ENCODE measurements at regions not wholly inside any gene's neighbourhood (a gene's known extent, or its start where the extent isn't known, plus 50 kb on each side); places are given as distances from the start of the nearest gene placed in this dataset.

DNA sequence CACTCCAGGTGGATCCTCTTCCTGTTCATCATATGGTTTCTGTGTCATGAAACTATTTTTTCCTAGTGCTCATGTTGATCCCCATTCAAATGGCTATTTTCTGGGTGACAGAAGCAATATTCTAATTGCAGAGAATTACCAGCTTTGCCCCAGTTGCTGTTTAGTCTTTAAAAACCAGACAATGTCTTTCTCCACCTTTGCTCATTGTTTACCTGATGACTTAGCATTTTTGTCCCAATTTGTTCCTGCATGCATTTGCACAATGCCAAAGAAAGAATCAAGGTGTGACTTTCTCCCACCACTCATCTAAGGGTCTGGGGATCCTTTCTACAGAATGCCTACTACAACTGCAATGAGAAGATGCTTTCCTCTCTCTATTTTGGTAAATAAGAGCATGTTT is 439.9 kb upstream of the MAF start:
- DNase-seq (ENCODE audit: low read depth, low spot score), result no peak
- H3K9me3 ChIP-seq (replicated peaks; ENCODE audit: control insufficient read depth, insufficient read depth, low read length), result no peaks in the 10 kb centered on the region
- no peaks in the 10 kb centered on the region for H4K20me1 ChIP-seq (replicated peaks; ENCODE audit: control insufficient read depth, extremely low read depth, insufficient read depth, low read length)
- no peaks in the 10 kb centered on the region for H3K9me1 ChIP-seq (replicated peaks; ENCODE audit: control insufficient read depth, extremely low read depth, insufficient read depth, low read length)
- H3K4me2 ChIP-seq (ENCODE audit: insufficient read depth, low read length), result no peak overlapping the region
- POLR2A ChIA-PET, result no interaction called here
- TF ChIP-seq, protein P1, sequence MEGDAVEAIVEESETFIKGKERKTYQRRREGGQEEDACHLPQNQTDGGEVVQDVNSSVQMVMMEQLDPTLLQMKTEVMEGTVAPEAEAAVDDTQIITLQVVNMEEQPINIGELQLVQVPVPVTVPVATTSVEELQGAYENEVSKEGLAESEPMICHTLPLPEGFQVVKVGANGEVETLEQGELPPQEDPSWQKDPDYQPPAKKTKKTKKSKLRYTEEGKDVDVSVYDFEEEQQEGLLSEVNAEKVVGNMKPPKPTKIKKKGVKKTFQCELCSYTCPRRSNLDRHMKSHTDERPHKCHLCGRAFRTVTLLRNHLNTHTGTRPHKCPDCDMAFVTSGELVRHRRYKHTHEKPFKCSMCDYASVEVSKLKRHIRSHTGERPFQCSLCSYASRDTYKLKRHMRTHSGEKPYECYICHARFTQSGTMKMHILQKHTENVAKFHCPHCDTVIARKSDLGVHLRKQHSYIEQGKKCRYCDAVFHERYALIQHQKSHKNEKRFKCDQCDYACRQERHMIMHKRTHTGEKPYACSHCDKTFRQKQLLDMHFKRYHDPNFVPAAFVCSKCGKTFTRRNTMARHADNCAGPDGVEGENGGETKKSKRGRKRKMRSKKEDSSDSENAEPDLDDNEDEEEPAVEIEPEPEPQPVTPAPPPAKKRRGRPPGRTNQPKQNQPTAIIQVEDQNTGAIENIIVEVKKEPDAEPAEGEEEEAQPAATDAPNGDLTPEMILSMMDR (IDR thresholded peaks at IDR 0.05; ENCODE audit: extremely low read depth in 1 of 2, insufficient read depth in 1 of 2, low read depth in 1 of 2, low read length in 2 of 2), result no peak
- TF ChIP-seq, protein P2, sequence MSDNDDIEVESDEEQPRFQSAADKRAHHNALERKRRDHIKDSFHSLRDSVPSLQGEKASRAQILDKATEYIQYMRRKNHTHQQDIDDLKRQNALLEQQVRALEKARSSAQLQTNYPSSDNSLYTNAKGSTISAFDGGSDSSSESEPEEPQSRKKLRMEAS (IDR thresholded peaks at IDR 0.05; ENCODE audit: insufficient read depth, insufficient read length), result no peak
- TF ChIP-seq POLR2A (IDR thresholded peaks at IDR 0.05; ENCODE audit: low read depth, low read length) (no peak), EZH2 (IDR thresholded peaks at IDR 0.05; ENCODE audit: borderline replicate concordance, low read depth, low read length, severe bottlenecking) (no peak), GATA2 (IDR thresholded peaks at IDR 0.05; ENCODE audit: insufficient read depth, insufficient read length, low read depth, low read length) (no peak), MYC (IDR thresholded peaks at IDR 0.05; ENCODE audit: low read depth, low read length) (no peak), FOS (IDR thresholded peaks at IDR 0.05; ENCODE audit: borderline replicate concordance, insufficient read depth, low read length) (no peak), JUN (IDR thresholded peaks at IDR 0.05; ENCODE audit: borderline replicate concordance, insufficient read depth, insufficient read length, low read depth) (no peak), POLR2AphosphoS5 (IDR thresholded peaks at IDR 0.05; ENCODE audit: insufficient read depth, low read depth, low read length) (no peak)
- dilution Hi-C loops (cut with MboI; ENCODE audit: extremely low pct_ligation_motif_present, low sequenced_read_pairs) (no loop called here), intact Hi-C loops (cut with micrococcal nuclease) (no loop called here)
- H3K4me3 ChIP-seq (replicated peaks in 1 of 3; ENCODE audit: insufficient read depth in 1 of 3, low read depth in 1 of 3, low read length in 3 of 3), result no peak overlapping the region
- H3K27ac ChIP-seq (ENCODE audit: insufficient read depth, low read depth, low read length), result no peak overlapping the region
- no peak overlapping the region for H3K9ac ChIP-seq (replicated peaks; ENCODE audit: extremely low read depth, insufficient read depth, low read length)
- no peak overlapping the region for H2AFZ ChIP-seq (ENCODE audit: low read depth, low read length)
- H3K79me2 ChIP-seq (ENCODE audit: control insufficient read depth, insufficient read depth, low read length), result no peaks in the 10 kb centered on the region
- no peak for FAIRE-seq
- no peaks in the 10 kb centered on the region for H3K36me3 ChIP-seq (ENCODE audit: control insufficient read depth in 2 of 2, extremely low read depth in 1 of 2, insufficient read depth in 2 of 2, low read length in 2 of 2)
- H3K27me3 ChIP-seq (ENCODE audit: control insufficient read depth in 2 of 2, insufficient read depth in 2 of 2, low read length in 2 of 2), result no peaks in the 10 kb centered on the region
- no TSS peak for BruUV-seq (replicated peaks)
- H3K4me1 ChIP-seq (ENCODE audit: control insufficient read depth, extremely low read depth, insufficient read depth, low read length), result no peaks in the 10 kb centered on the region
- CTCF ChIA-PET, result no interaction called here

All from endothelial cell of umbilical vein (primary cell).